ENCODE measurements at regions not wholly inside any gene's neighbourhood (a gene's known extent, or its start where the extent isn't known, plus 50 kb on each side); places are given as distances from the start of the nearest gene placed in this dataset.
"Not testable (repeated sequence)": the region's sequence is repeated elsewhere in the genome, so short reads cannot be mapped to it uniquely, and the experiment has no call there.

- DNase-seq = no peak
Observed at GRCh38 chr6:50899306-50899870, 80.7 kb downstream of the TFAP2B start.

GRCh38 chr6:50902260-50902659, 83.6 kb downstream of the TFAP2B start:
- no peak for DNase-seq

- DNase-seq = no peak
Observed at GRCh38 chr6:50905297-50905696, 86.6 kb downstream of the TFAP2B start.

- DNase-seq = no peak
Observed at GRCh38 chr6:50907565-50907964, 88.9 kb downstream of the TFAP2B start.

- no peak for DNase-seq
Observed at GRCh38 chr6:50913105-50913770, 94.6 kb downstream of the TFAP2B start.

GRCh38 chr6:50921378-50921777, 102.7 kb downstream of the TFAP2B start:
- DNase-seq = not testable (repeated sequence)

GRCh38 chr6:50921968-50922367, 103.3 kb downstream of the TFAP2B start:
- no peak for DNase-seq

- DNase-seq = no peak
Observed at GRCh38 chr6:50922579-50923525, 104.2 kb downstream of the TFAP2B start.

GRCh38 chr6:50924758-50925157, 106.1 kb downstream of the TFAP2B start:
- no peak for DNase-seq

GRCh38 chr6:50925548-50925947, 106.9 kb downstream of the TFAP2B start:
- no peak for DNase-seq

- DNase-seq = no peak
Observed at GRCh38 chr6:50925981-50926380, 107.3 kb downstream of the TFAP2B start.

GRCh38 chr6:50927800-50928199, 109.1 kb downstream of the TFAP2B start:
- no peak for DNase-seq

- DNase-seq = no peak
Observed at GRCh38 chr6:50929323-50929722, 110.7 kb downstream of the TFAP2B start.

GRCh38 chr6:50935442-50935841, 116.8 kb downstream of the TFAP2B start:
- DNase-seq = no peak

- DNase-seq = no peak
Observed at GRCh38 chr6:50936277-50936681, 117.6 kb downstream of the TFAP2B start.

- DNase-seq = no peak
Observed at GRCh38 chr6:50939931-50940330, 121.3 kb downstream of the TFAP2B start.

GRCh38 chr6:50945789-50946188, 127.1 kb downstream of the TFAP2B start:
- no peak for DNase-seq

- DNase-seq = no peak
Observed at GRCh38 chr6:50952092-50952907, 133.6 kb downstream of the TFAP2B start.

- no peak for DNase-seq
Observed at GRCh38 chr6:50956014-50956413, 137.3 kb downstream of the TFAP2B start.

GRCh38 chr6:50958148-50958697, 139.6 kb downstream of the TFAP2B start:
- no peak for DNase-seq

- DNase-seq = no peak
Observed at GRCh38 chr6:50959081-50959641, 140.5 kb downstream of the TFAP2B start.

- DNase-seq = no peak
Observed at GRCh38 chr6:50961611-50962010, 142.9 kb downstream of the TFAP2B start.

All from T1000 (cell line).